Heart right ventricle (tissue), 16 donors: ENCODE measurements at regions not wholly inside any gene's neighbourhood (a gene's known extent, or its start where the extent isn't known, plus 50 kb on each side); places are given as distances from the start of the nearest gene placed in this dataset.

Experiments used
- ATAC-seq, 8 donors: fragments of 200-7000 bp; cut with Tn5 transposase; one replicate each; pipeline ENCODE4 v1.9.1; 2020; ENCODE audit warnings: mild to moderate bottlenecking in 8 of 8, moderate library complexity in 8 of 8, moderate number of reproducible peaks in 1 of 8
- DNase-seq, 2 donors: peaks; one replicate each; pipeline ENCODE4 v3.0.0-alpha.2; 2020
- H3K27ac ChIP-seq, 10 donors: fragments of 200-600 bp; sonication (generic) in 2 of 10; one replicate each; pipeline versions ENCODE4 v1.5.0 to v1.8.0; 2020 to 2022; ENCODE audit warnings: mild to moderate bottlenecking in 3 of 10
- H3K27me3 ChIP-seq, 7 donors: fragments of 200-600 bp; one replicate each; pipeline ENCODE4 v1.8.0; 2021 to 2022; ENCODE audit warnings: mild to moderate bottlenecking in 2 of 7
- H3K36me3 ChIP-seq, 9 donors: fragments of 200-600 bp; sonication (generic) in 1 of 9; one replicate each; pipeline versions ENCODE4 v1.5.0 to v1.8.0; 2020 to 2022; ENCODE audit warnings: mild to moderate bottlenecking in 2 of 9
- H3K4me1 ChIP-seq, 9 donors: fragments of 200-600 bp; sonication (generic) in 1 of 9; one replicate each; pipeline versions ENCODE4 v1.5.0 to v1.8.0; 2020 to 2022; ENCODE audit warnings: mild to moderate bottlenecking in 4 of 9
- H3K4me3 ChIP-seq, 10 donors: fragments of 200-600 bp; sonication (generic) in 2 of 10; one replicate each; pipeline versions ENCODE4 v1.5.0 to v1.8.0; 2020 to 2022; ENCODE audit warnings: mild to moderate bottlenecking in 7 of 10, moderate library complexity in 2 of 10
- H3K9me3 ChIP-seq, 11 donors: fragments of 200-600 bp in 10 of 11; sonication (generic) in 2 of 11; one replicate each; pipeline versions ENCODE4 v1.5.0 to v1.8.0; 2013 to 2022; ENCODE audit warnings: mild to moderate bottlenecking in 2 of 11, control low read depth in 1 of 11, moderate library complexity in 1 of 11
- WGBS, 2 donors: extraction: QIAGEN DNeasy Blood & Tissue Kit; methylation state at CpG; one replicate each; pipeline ENCODE4 v1.1.7; 2013; ENCODE audit warnings: inconsistent platforms in 1 of 2; 5-methylcytosine and 5-hydroxymethylcytosine counted together
- intact Hi-C, 10 donors: fragments of 100-400 bp; cut with DNase I; formaldehyde crosslinking; loops; one replicate each; pipeline versions ENCODE4 v1.11.1 to v1.14.2; 2022
- TF ChIP-seq, protein P1 (sequence below), 9 donors: fragments of 200-600 bp; sonication (generic) in 2 of 9; IDR thresholded peaks; one replicate each; pipeline versions ENCODE4 v1.5.0 to v1.8.0; 2021 to 2022; ENCODE audit warnings: antibody characterized with exemption in 9 of 9, mild to moderate bottlenecking in 5 of 9, moderate library complexity in 1 of 9
- donor health status: Arrhythmogenic right ventricular cardiomyopathy.
- donor health status: ischemic (EF 13 %, LVEDD 7.1; RV severe dilation, severe dysfunction).
- donor health status: healthy with polysubstance abuse.
- donor health status: DM: no; HTN: yes; CAD: no.
- donor health status: DM: no; HTN: no; CAD: no.
- donor health status: ischemic (EF 25% LVEDD 6.9; RV normal size, moderate dysfunction).
- donor health status: ischemic (EF 25% LVEDD 5.7; RV mildly dilated, moderate dysfunction).
- donor health status: healthy.
- donor health status: DM: yes; HTN: yes; CAD: no.
- donor health status: Ischemic cardiomyopathy.
- donor health status: ischemic (EF 35%, LVEDD 5.7; RV mildly dilated, moderate dysfunction).
- donor health status: nonischemic (EF 11% LVEDD 7.7; RV severe dilation, severe dysfunction).
- donor health status: DM: yes; HTN: yes; CAD: no.
- donor health status: PGD.
- donor health status: ischemic (EF 29% LVEDD 5.4; RV normal size, mild dysfunction).
- donor health status: nonischemic (EF 23%, LVEDD 6.1; RV moderate dilation, normal function).

DNA sequence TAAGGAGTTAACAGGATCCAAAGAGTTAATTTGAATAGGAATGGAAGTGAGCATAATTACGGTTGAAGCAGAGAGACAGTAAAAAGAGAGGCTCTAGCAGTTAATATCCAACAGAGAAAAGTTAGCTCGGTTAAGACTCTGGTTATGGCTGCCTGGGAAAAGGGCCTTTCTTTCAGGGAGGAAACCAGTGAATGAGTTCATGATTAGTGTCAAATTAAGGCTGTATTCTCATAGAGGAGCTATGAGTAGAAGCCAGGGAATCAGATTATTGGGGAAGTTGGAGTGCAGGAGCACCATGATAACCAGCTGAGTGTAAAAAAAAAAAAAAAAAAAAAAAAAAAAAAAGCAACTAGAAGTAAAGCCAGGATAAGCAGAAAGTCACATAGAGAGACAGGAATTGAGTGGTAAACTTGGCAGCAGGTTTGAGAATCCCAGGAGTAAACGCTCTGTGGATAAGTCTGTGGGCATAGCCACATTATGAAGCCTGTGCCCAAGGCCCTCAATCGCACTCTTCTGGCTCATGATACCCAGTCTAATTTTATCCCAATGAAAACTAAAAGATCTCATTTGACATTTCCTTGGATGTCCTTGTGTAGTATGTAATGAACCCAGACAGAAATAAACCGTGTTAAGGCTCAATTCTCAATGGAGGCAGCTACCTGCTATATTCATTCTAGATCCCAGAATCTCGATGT, 372.6 kb upstream of the MPDZ start:
- peaks cover 0 to 22% (median 7%) of the 10 kb centered on the region in 11 donors for H3K9me3 ChIP-seq
- DNase-seq (peak; percentile 24 to 63), ATAC-seq (peak; percentile 80 to 98 (median 96))
- WGBS, 2 donors = 29 to 52% methylated on average over 6 of the region's 6 CpGs
- H3K27me3 ChIP-seq = no peaks in the 10 kb centered on the region
- H3K4me3 ChIP-seq = no peak overlapping the region
- intact Hi-C loops = loop anchor here in 1 of 10 donors (5.0 to 10.0 kb wide), 2 partner anchors 40 to 197 kb away; no protein-coding TSS in a partner anchor
- TF ChIP-seq, protein P1, sequence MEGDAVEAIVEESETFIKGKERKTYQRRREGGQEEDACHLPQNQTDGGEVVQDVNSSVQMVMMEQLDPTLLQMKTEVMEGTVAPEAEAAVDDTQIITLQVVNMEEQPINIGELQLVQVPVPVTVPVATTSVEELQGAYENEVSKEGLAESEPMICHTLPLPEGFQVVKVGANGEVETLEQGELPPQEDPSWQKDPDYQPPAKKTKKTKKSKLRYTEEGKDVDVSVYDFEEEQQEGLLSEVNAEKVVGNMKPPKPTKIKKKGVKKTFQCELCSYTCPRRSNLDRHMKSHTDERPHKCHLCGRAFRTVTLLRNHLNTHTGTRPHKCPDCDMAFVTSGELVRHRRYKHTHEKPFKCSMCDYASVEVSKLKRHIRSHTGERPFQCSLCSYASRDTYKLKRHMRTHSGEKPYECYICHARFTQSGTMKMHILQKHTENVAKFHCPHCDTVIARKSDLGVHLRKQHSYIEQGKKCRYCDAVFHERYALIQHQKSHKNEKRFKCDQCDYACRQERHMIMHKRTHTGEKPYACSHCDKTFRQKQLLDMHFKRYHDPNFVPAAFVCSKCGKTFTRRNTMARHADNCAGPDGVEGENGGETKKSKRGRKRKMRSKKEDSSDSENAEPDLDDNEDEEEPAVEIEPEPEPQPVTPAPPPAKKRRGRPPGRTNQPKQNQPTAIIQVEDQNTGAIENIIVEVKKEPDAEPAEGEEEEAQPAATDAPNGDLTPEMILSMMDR (IDR thresholded peaks at IDR 0.05) = no peak
- H3K27ac ChIP-seq = peak overlapping the region; percentile 38 to 83 (median 72)
- peaks cover 0 to 12% (median 0%) of the 10 kb centered on the region in 9 donors for H3K4me1 ChIP-seq
- H3K36me3 ChIP-seq = no peaks in the 10 kb centered on the region

DNA sequence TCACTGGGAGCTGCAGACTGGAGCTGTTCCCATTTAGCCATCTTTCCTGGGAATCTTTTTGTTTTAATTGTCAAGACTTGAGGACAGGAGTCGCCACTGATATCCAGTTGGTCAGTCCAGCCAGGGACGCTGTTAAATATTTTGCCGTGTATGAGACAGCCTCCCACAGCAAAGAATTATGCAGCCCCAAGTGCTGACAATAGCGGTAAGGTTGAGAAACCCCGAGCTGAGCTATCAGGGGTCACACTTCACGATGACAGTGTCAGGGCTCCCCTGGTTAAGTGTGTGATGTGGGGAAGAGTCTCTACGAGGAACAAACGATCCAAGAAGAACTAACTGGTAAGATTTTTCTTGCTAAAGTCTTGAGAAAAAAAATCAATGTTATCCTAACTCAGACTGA, 372.0 kb upstream of the MPDZ start:
- H3K36me3 ChIP-seq = no peaks in the 10 kb centered on the region
- intact Hi-C loops = loop anchor here in 1 of 10 donors (5.0 to 10.0 kb wide), 2 partner anchors 39 to 197 kb away; no protein-coding TSS in a partner anchor
- H3K4me3 ChIP-seq = no peak overlapping the region
- ATAC-seq (peak in 4 of 8 donors; percentile 42 to 62 (median 50)), DNase-seq (no peak)
- peaks cover 0 to 22% (median 7%) of the 10 kb centered on the region in 11 donors for H3K9me3 ChIP-seq
- H3K27me3 ChIP-seq = no peaks in the 10 kb centered on the region
- peak overlapping the region; percentile 38 to 83 (median 72) for H3K27ac ChIP-seq
- H3K4me1 ChIP-seq = peaks cover 0 to 16% (median under 1%) of the 10 kb centered on the region in 9 donors
- TF ChIP-seq, protein P1 (IDR thresholded peaks at IDR 0.05) = no peak
- WGBS, 2 donors = 66 to 73% methylated on average over 8 of the region's 8 CpGs

DNA sequence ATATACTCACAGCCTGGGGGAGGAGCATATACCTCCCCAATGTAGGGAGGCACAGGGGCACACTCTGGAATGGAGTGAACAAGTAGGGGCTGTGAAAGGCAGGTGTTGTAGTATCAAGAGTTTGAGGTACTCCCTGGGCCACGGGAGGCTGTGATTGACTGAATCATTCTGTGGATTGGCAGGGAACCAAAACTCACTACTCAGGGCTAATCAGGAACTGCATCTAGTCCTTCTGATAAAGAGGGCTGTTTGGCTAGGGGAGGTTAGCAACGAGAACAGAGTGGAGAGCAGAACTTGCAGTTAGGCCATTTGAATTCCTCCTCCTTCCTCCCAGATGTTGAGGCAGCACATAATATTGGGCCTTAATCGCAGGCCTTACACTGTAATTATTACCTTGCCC, 369.2 kb upstream of the MPDZ start:
- WGBS, 2 donors = 83 to 84% methylated on average over 3 of the region's 3 CpGs
- no peaks in the 10 kb centered on the region for H3K36me3 ChIP-seq
- peaks cover 0 to 25% (median 10%) of the 10 kb centered on the region in 9 donors for H3K4me1 ChIP-seq
- no peak overlapping the region for H3K4me3 ChIP-seq
- no peak for ATAC-seq
- no peaks in the 10 kb centered on the region for H3K27me3 ChIP-seq
- H3K27ac ChIP-seq = no peak overlapping the region
- H3K9me3 ChIP-seq = peaks cover 0 to 22% (median 7%) of the 10 kb centered on the region in 11 donors
- intact Hi-C loops = no loop called here
- TF ChIP-seq, protein P1 (IDR thresholded peaks at IDR 0.05) = no peak
- DNase-seq = no peak

DNA sequence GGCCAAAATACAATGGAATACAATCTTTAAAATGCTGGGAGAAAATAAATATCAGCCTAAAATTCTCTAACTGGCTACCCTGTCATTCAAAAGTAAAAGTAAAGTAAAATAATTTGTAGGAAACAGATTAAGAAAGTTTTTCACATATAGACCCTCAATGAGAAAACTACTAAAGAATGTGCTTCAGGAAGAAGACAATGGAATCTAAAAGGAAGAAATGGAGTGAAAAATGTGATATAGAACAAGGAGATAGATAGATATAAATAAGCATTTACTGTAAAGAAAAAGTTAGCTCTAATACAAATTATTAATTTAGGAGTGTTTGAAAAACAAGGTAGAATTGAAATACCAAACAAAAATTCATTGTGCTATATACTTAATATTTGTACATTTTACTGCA, 368.6 kb upstream of the MPDZ start:
- intact Hi-C loops = no loop called here
- Histone ChIP-seq H3K9me3 (peaks cover 0 to 17% (median 7%) of the 10 kb centered on the region in 11 donors), H3K4me3 (no peak overlapping the region)

More for the DNA sequence above, 368.6 kb upstream of the MPDZ start:
- Histone ChIP-seq H3K36me3 (no peaks in the 10 kb centered on the region), H3K27ac (no peak overlapping the region), H3K27me3 (no peaks in the 10 kb centered on the region), H3K4me1 (peaks cover 0 to 25% (median 10%) of the 10 kb centered on the region in 9 donors)
- TF ChIP-seq, protein P1 (IDR thresholded peaks at IDR 0.05) = no peak
- ATAC-seq (no peak), DNase-seq (no peak)
